Sigmoid colon (tissue), 4 donors: ENCODE measurements at regions not wholly inside any gene's neighbourhood (a gene's known extent, or its start where the extent isn't known, plus 50 kb on each side); places are given as distances from the start of the nearest gene placed in this dataset.

Experiments used
- CTCF ChIP-seq, 4 experiments: fragments of 450-650 bp in 3 of 4; fragments of 200-600 bp in 1 of 4; IDR thresholded peaks; one replicate each; pipeline ENCODE4 v1.5.1; 2016 to 2019; ENCODE audit warnings: antibody characterized with exemption in 4 of 4, mild to moderate bottlenecking in 3 of 4, moderate library complexity in 2 of 4
- POLR2AphosphoS5 ChIP-seq, 4 donors: sonication (generic); formaldehyde crosslinking; IDR thresholded peaks; one replicate each; pipeline ENCODE4 v1.6.1; 2017; ENCODE audit warnings: antibody characterized with exemption in 4 of 4

GRCh38 chr6:146965110-146965689 lies 239.0 kb upstream of the STXBP5 start:
- TF ChIP-seq CTCF (IDR thresholded peaks at IDR 0.05) (no peak), POLR2AphosphoS5 (IDR thresholded peaks at IDR 0.05) (no peak)
